Lung (tissue), 11 donors: ENCODE measurements at regions not wholly inside any gene's neighbourhood (a gene's known extent, or its start where the extent isn't known, plus 50 kb on each side); places are given as distances from the start of the nearest gene placed in this dataset.
A peak's percentile ranks its signal among the peaks of the same experiment; 100 is the strongest.

Experiments
- ATAC-seq: fragments of 200-7000 bp; cut with Tn5 transposase; one replicate; pipeline ENCODE4 v1.9.1; 2020; ENCODE audit warnings: moderate number of reproducible peaks; ENCODE audit not compliant: insufficient read depth, low FRiP score
- DNase-seq, 3 donors: peaks; one replicate each; pipeline ENCODE4 v3.0.0-alpha.2; 2013 to 2017
- H3K27ac ChIP-seq, 2 donors: one replicate each; pipeline ENCODE4 v1.5.1; 2013; ENCODE audit warnings: mild to moderate bottlenecking in 2 of 2, moderate library complexity in 2 of 2, control low read depth in 1 of 2, inconsistent platforms in 1 of 2, low read depth in 1 of 2, low read length in 1 of 2
- H3K27me3 ChIP-seq, 3 donors: one replicate each; pipeline ENCODE4 v1.5.1; 2013; ENCODE audit warnings: low read length in 2 of 3; ENCODE audit not compliant: control insufficient read depth in 3 of 3, insufficient read depth in 3 of 3
- H3K36me3 ChIP-seq, 4 donors: one replicate each; pipeline ENCODE4 v1.5.1; 2013; ENCODE audit warnings: low read length in 4 of 4, mild to moderate bottlenecking in 1 of 4, moderate library complexity in 1 of 4; ENCODE audit not compliant: control insufficient read depth in 4 of 4, insufficient read depth in 4 of 4
- H3K4me1 ChIP-seq, 5 donors: one replicate each; pipeline ENCODE4 v1.5.1; 2013; ENCODE audit warnings: low read length in 5 of 5, mild to moderate bottlenecking in 2 of 5, moderate library complexity in 1 of 5; ENCODE audit not compliant: control insufficient read depth in 5 of 5, insufficient read depth in 5 of 5
- H3K4me3 ChIP-seq: one replicate; pipeline ENCODE4 v1.5.1; 2013; ENCODE audit warnings: mild to moderate bottlenecking, control low read depth, moderate library complexity
- H3K9ac ChIP-seq, 2 donors: one replicate each; pipeline ENCODE4 v1.5.1; 2013; ENCODE audit warnings: low read length in 2 of 2, control low read depth in 1 of 2; ENCODE audit not compliant: insufficient read depth in 1 of 2
- H3K9me3 ChIP-seq, 4 donors: one replicate each; pipeline ENCODE4 v1.5.1; 2013; ENCODE audit warnings: low read length in 3 of 4, mild to moderate bottlenecking in 1 of 4, moderate library complexity in 1 of 4; ENCODE audit not compliant: control insufficient read depth in 4 of 4, insufficient read depth in 3 of 4
- CTCF ChIP-seq: IDR thresholded peaks from 2 replicates; pipeline ENCODE4 v1.5.1; 2012; ENCODE audit warnings: mild to moderate bottlenecking; ENCODE audit errors: control extremely low read depth, extremely low read depth
- WGBS, 2 donors: extraction: QIAGEN DNeasy Blood & Tissue Kit; methylation state at CpG; one replicate each; pipeline ENCODE4 v1.1.7; 2013; 5-methylcytosine and 5-hydroxymethylcytosine counted together
- donor health status: control.
- donor health status: control.
- donor health status: Bipolar disorder and iron deficiency.
- donor health status: healthy.
- donor health status: DM: yes; HTN: yes; CAD: no.

DNA sequence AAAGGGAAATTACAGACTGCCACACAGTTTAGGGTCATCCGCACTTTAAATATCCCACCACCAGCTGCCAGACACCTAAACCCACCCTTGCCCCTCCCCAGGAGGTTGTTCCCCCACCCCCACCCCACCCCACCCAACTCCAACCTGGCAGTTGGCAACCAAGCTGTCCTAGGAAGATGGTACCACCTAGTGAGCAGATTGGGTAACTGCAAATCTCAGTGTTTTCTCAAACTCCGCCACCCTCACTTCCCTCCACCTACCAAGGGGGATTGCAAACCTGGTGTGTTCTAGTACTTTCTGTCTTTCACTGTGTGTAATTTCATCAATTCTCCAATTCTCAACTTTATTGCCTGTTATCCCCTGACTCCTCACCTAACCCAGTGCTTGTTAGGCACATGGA is 323.8 kb upstream of the IRX2 start:
- no peak overlapping the region for H3K9ac ChIP-seq
- H3K4me1 ChIP-seq, result no peaks in the 10 kb centered on the region
- TF ChIP-seq CTCF, result no peak
- no peak overlapping the region for H3K4me3 ChIP-seq
- DNase-seq (no peak), ATAC-seq (no peak)
- H3K27me3 ChIP-seq, result no peaks in the 10 kb centered on the region
- WGBS, 2 donors, result 48 to 65% methylated on average over 2 of the region's 2 CpGs
- peaks cover 0 to 16% (median 9%) of the 10 kb centered on the region in 4 donors for H3K9me3 ChIP-seq
- no peaks in the 10 kb centered on the region for H3K36me3 ChIP-seq
- H3K27ac ChIP-seq, result no peak overlapping the region

DNA sequence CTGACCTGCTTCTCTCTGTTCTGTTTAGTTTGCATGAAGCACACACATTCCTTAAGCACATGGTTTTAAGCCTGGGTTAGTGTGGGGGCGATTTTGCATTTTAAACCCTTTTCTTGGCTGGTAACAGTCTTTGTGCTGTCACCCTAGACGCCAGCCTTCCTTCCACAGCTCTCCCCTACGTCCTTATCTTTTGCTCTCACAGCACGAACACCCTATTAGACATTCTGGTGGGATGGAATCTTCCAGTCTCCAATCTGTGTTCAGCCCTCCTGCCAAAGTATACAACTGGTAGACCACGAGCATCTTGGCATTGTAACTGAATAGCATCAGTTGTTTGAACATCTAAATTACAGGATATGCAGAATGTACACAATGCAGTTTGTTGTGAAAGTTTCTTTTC is 316.9 kb upstream of the IRX2 start:
- Histone ChIP-seq H3K27me3 (no peaks in the 10 kb centered on the region), H3K4me1 (no peaks in the 10 kb centered on the region), H3K27ac (no peak overlapping the region), H3K9me3 (peaks cover 0 to 6% (median 2%) of the 10 kb centered on the region in 4 donors), H3K36me3 (no peaks in the 10 kb centered on the region), H3K4me3 (no peak overlapping the region), H3K9ac (no peak overlapping the region)
- ATAC-seq (no peak), DNase-seq (peak in 1 of 3 donors; percentile 5)
- TF ChIP-seq CTCF, result no peak
- 27 to 55% methylated on average over 5 of the region's 5 CpGs for WGBS, 2 donors

DNA sequence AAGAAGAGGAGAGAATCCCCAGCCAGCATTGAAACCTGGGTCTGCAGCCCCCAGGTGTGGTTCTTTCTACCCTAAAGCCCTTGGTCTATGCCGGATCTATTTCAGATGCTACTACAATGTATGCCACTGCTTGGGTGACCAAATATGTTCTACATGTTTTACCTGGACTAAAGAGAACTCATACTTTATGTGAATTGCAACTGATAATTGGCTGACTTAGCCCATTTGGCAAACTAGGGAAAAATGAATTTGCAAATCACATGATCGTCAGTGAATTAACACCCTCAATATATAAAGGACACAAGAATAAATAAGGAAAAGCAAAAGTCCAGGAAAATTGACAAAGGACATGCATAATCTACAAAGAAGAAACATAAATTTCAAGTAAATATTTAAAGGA is 308.8 kb upstream of the IRX2 start:
- no peaks in the 10 kb centered on the region for H3K4me1 ChIP-seq
- DNase-seq (no peak), ATAC-seq (no peak)
- no peak overlapping the region for H3K27ac ChIP-seq
- H3K4me3 ChIP-seq, result no peak overlapping the region
- H3K9ac ChIP-seq, result no peak overlapping the region
- H3K36me3 ChIP-seq, result no peaks in the 10 kb centered on the region
- no peaks in the 10 kb centered on the region for H3K27me3 ChIP-seq
- WGBS, 2 donors, result 95 to 97% methylated on average over 2 of the region's 2 CpGs
- H3K9me3 ChIP-seq, result peaks cover 0 to 19% (median 0%) of the 10 kb centered on the region in 4 donors
- TF ChIP-seq CTCF, result no peak

GRCh38 chr5:3059488-3059887 is 308.0 kb upstream of the IRX2 start:
- H3K27me3 ChIP-seq, result no peaks in the 10 kb centered on the region
- no peak for ATAC-seq
- H3K9me3 ChIP-seq, result peaks cover 0 to 19% (median 0%) of the 10 kb centered on the region in 4 donors
- no peaks in the 10 kb centered on the region for H3K36me3 ChIP-seq
- TF ChIP-seq CTCF, result no peak
- H3K27ac ChIP-seq, result no peak overlapping the region
- no peaks in the 10 kb centered on the region for H3K4me1 ChIP-seq
- H3K4me3 ChIP-seq, result no peak overlapping the region
- H3K9ac ChIP-seq, result no peak overlapping the region
- 58 to 61% methylated on average over 9 of the region's 9 CpGs for whole genome bisulfite sequencing, 2 donors
- no peak for DNase-seq
